HepG2 (cell line): ENCODE measurements at regions not wholly inside any gene's neighbourhood (a gene's known extent, or its start where the extent isn't known, plus 50 kb on each side); places are given as distances from the start of the nearest gene placed in this dataset.

Source experiments
- ATAC-seq: fragments of 200-7000 bp; cut with Tn5 transposase; 3 replicates; pipeline ENCODE4 v1.9.1; 2020; ENCODE audit warnings: mild to moderate bottlenecking, moderate library complexity
- BruUV-seq: library from RNA; stranded (reverse); fragments of 400-500 nt; replicated peaks from 2 replicates; lab custom pipeline; 2021; lab: Mats Ljungman, UMichigan
- CTCF ChIA-PET: fragments of 300-600 bp; formaldehyde crosslinking; extraction: SDS; loops from one replicate; lab custom pipeline; 2021; ENCODE audit warnings: low total read pairs, inconsistent platforms, low intra/inter-chr PET ratio; lab: Yijun Ruan, JAX
- POLR2A ChIA-PET: fragments of 350-600 bp; sonication (Branson Sonifier 250); formaldehyde crosslinking; loops from one replicate; lab custom pipeline; 2020; ENCODE audit warnings: antibody characterized with exemption, inconsistent platforms; lab: Yijun Ruan, JAX
- DNase-seq: peaks from one replicate; pipeline ENCODE4 v3.0.0-alpha.2; 2015; ENCODE audit warnings: low spot score
- FAIRE-seq: peaks from 3 replicates; lab custom pipeline; 2011; peaks lifted over from hg19 to GRCh38; lab: Jason Lieb, UNC
- H2AFZ ChIP-seq: one replicate; pipeline ENCODE4 v1.6.1; 2011; ENCODE audit warnings: low read length, inconsistent platforms
- H3K27ac ChIP-seq: fragments of 300-600 bp; 3 replicates; pipeline ENCODE4 v1.8.0; 2011; ENCODE audit warnings: mixed run types, mild to moderate bottlenecking, mixed read lengths, low read length, inconsistent platforms; ENCODE audit not compliant: insufficient read depth; ENCODE audit errors: extremely low read length
- H3K27me3 ChIP-seq, 2 experiments: fragments of 200-600 bp in 1 of 2; 2 replicates in 1 of 2; 3 replicates in 1 of 2; pipeline versions ENCODE4 v1.6.0 to v1.8.0; 2011; ENCODE audit warnings: low read length in 2 of 2, mild to moderate bottlenecking in 2 of 2, moderate library complexity in 2 of 2, inconsistent platforms in 1 of 2; ENCODE audit not compliant: insufficient read depth in 2 of 2, control insufficient read depth in 1 of 2
- H3K36me3 ChIP-seq, 2 experiments: fragments of 200-600 bp in 1 of 2; replicated peaks in 1 of 2; 2 replicates in 1 of 2; 3 replicates in 1 of 2; pipeline versions ENCODE4 v1.5.1 to v1.8.0; 2011; ENCODE audit warnings: low read length in 2 of 2, inconsistent platforms in 1 of 2; ENCODE audit not compliant: insufficient read depth in 2 of 2, control insufficient read depth in 1 of 2
- H3K4me1 ChIP-seq: 2 replicates; pipeline ENCODE4 v1.5.1; 2012; ENCODE audit warnings: low read length, inconsistent platforms; ENCODE audit not compliant: insufficient read depth
- H3K4me2 ChIP-seq: 2 replicates; pipeline ENCODE4 v1.6.0; 2011; ENCODE audit warnings: low read depth, low read length, inconsistent platforms
- H3K4me3 ChIP-seq, 3 experiments: fragments of 200-600 bp in 1 of 3; sonication (generic), shearing (Covaris generic) in 1 of 3; replicated peaks in 1 of 3; 2 replicates each; pipeline ENCODE4 v1.5.1; 2011 to 2016; ENCODE audit warnings: low read length in 3 of 3, inconsistent platforms in 2 of 3, low read depth in 2 of 3, mild to moderate bottlenecking in 2 of 3, control low read depth in 1 of 3, mixed read lengths in 1 of 3; ENCODE audit not compliant: insufficient read depth in 1 of 3
- H3K79me2 ChIP-seq: one replicate; pipeline ENCODE4 v1.6.1; 2011; ENCODE audit warnings: low read length, inconsistent platforms; ENCODE audit not compliant: insufficient read depth
- H3K9ac ChIP-seq: 2 replicates; pipeline ENCODE4 v1.6.0; 2011; ENCODE audit warnings: mild to moderate bottlenecking, low read depth, low read length, inconsistent platforms; ENCODE audit not compliant: insufficient read depth
- H3K9me3 ChIP-seq: 2 replicates; pipeline ENCODE4 v1.5.1; 2012; ENCODE audit warnings: mild to moderate bottlenecking, low read length
- H4K20me1 ChIP-seq: 2 replicates; pipeline ENCODE4 v1.6.0; 2011; ENCODE audit warnings: inconsistent platforms, mild to moderate bottlenecking, low read length, moderate library complexity; ENCODE audit not compliant: insufficient read depth
- AHR ChIP-seq: IDR thresholded peaks from 2 replicates; pipeline ENCODE4 v1.6.1; 2018; ENCODE audit warnings: missing genetic modification reagents, missing compliant biosample characterization
- RXRA ChIP-seq: sonication (generic); formaldehyde crosslinking; IDR thresholded peaks from 2 replicates; pipeline ENCODE4 v1.5.1; 2020; ENCODE audit warnings: missing genetic modification reagents
- ZFP36 ChIP-seq: fragments of 150-350 bp; IDR thresholded peaks from 2 replicates; pipeline ENCODE4 v1.6.1; 2018; ENCODE audit warnings: borderline replicate concordance, low read length, low read depth; ENCODE audit not compliant: partially characterized antibody
- ZIK1 ChIP-seq: sonication (generic); formaldehyde crosslinking; IDR thresholded peaks from 2 replicates; pipeline ENCODE4 v1.5.0; 2020; ENCODE audit warnings: mild to moderate bottlenecking, low read depth, missing genetic modification reagents, borderline replicate concordance
- ZNF17 ChIP-seq: sonication (generic); formaldehyde crosslinking; IDR thresholded peaks from 2 replicates; pipeline ENCODE4 v1.5.0; 2020; ENCODE audit warnings: mild to moderate bottlenecking, missing genetic modification reagents
- ZNF264 ChIP-seq: sonication (generic); formaldehyde crosslinking; IDR thresholded peaks from 2 replicates; pipeline ENCODE4 v1.4.0; 2020; ENCODE audit warnings: missing genetic modification reagents
- ZNF3 ChIP-seq: IDR thresholded peaks from 2 replicates; pipeline ENCODE4 v1.7.0; 2017; ENCODE audit warnings: inconsistent platforms
- ZNF598 ChIP-seq: sonication (generic); formaldehyde crosslinking; IDR thresholded peaks from 2 replicates; pipeline ENCODE4 v1.5.1; 2020; ENCODE audit warnings: mild to moderate bottlenecking, missing genetic modification reagents, borderline replicate concordance
- ZNF615 ChIP-seq: sonication (generic); formaldehyde crosslinking; IDR thresholded peaks from 2 replicates; pipeline ENCODE4 v1.5.0; 2020; ENCODE audit warnings: mild to moderate bottlenecking, missing genetic modification reagents, borderline replicate concordance
- ZNF670 ChIP-seq: sonication (generic); formaldehyde crosslinking; IDR thresholded peaks from 2 replicates; pipeline ENCODE4 v1.8.0; 2022; ENCODE audit warnings: mild to moderate bottlenecking, missing genetic modification reagents, borderline replicate concordance
- ZNF775 ChIP-seq: sonication (generic); formaldehyde crosslinking; IDR thresholded peaks from 2 replicates; pipeline ENCODE4 v1.4.0; 2020; ENCODE audit warnings: missing genetic modification reagents, mild to moderate bottlenecking, moderate library complexity, borderline replicate concordance
- WGBS: methylation state at CpG from one replicate; pipeline ENCODE4 v1.1.6; 2017; ENCODE audit warnings: low lambda C conversion rate; 5-methylcytosine and 5-hydroxymethylcytosine counted together
- in situ Hi-C: cut with HindIII; loops from 2 replicates; pipeline ENCODE4 v1.10.0; 2017; ENCODE audit warnings: low pct_unique_long_range_greater_than_20kb; ENCODE audit not compliant: extremely low pct_ligation_motif_present
- intact Hi-C: fragments of 100-400 bp; cut with micrococcal nuclease; formaldehyde crosslinking; loops from one replicate; pipeline ENCODE4 v1.10.0; 2022; ENCODE audit not compliant: unreplicated experiment
- TF ChIP-seq, protein P1 (sequence below): sonication (generic); formaldehyde crosslinking; IDR thresholded peaks from 2 replicates; pipeline ENCODE4 v1.4.0; 2020; ENCODE audit warnings: mild to moderate bottlenecking, low read depth, missing genetic modification reagents
- TF ChIP-seq, protein P2 (sequence below): sonication (generic); formaldehyde crosslinking; IDR thresholded peaks from 2 replicates; pipeline ENCODE4 v1.4.0; 2020; ENCODE audit warnings: missing genetic modification reagents, mild to moderate bottlenecking, borderline replicate concordance
- TF ChIP-seq, protein P3 (sequence below): sonication (generic); formaldehyde crosslinking; IDR thresholded peaks from 2 replicates; pipeline ENCODE4 v1.4.0; 2020; ENCODE audit warnings: mild to moderate bottlenecking, missing genetic modification reagents
- TF ChIP-seq, protein P4 (sequence below): sonication (generic); formaldehyde crosslinking; IDR thresholded peaks from 2 replicates; pipeline ENCODE4 v1.4.0; 2020; ENCODE audit warnings: mild to moderate bottlenecking, missing genetic modification reagents

DNA sequence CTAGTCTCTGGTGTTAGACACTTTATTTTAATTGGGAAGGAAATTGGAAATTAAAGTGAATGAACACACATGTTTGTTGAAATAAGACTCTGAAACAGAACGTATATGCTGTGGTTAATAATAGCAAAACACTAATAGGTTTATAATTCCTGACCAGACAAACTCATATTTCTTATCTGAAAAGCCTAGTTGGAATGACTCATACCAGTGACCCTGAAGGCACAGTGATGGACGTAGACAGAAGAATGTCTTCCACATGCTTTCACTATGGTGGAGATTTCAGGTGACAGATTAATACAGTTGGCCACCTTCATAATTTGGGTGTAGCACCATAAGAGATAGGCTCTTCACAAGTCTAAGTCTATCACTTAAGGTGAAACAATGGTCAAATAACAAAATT, 83.0 kb upstream of the COL11A1 start (continued):
- TF ChIP-seq, protein P1, sequence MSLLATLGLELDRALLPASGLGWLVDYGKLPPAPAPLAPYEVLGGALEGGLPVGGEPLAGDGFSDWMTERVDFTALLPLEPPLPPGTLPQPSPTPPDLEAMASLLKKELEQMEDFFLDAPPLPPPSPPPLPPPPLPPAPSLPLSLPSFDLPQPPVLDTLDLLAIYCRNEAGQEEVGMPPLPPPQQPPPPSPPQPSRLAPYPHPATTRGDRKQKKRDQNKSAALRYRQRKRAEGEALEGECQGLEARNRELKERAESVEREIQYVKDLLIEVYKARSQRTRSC (CRISPR knock-in tag) = no peak
- no peak for TF ChIP-seq ZFP36

DNA sequence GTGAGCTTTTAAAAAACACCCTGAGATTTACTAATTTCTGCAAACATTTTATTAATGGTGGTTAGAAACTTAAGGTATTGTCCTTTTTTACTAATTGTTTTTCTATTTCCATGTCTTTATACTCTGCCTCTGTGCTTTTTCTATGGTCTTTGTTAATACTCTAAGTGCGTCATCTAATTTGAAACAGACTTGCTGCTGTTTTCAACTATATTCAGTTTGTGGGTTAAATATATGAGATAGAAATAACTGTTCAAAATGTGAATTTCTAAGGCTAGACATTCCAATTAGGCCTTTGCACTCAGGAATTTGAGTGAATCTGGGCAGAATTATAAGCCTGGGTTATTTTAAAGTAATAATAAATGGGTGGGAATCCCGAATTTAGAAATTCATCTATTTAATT, 82.4 kb upstream of the COL11A1 start:
- no peaks in the 10 kb centered on the region for H3K36me3 ChIP-seq
- ATAC-seq (no peak), DNase-seq (no peak), FAIRE-seq (no peak)
- POLR2A ChIA-PET = no interaction called here
- intact Hi-C loops = no loop called here
- no peaks in the 10 kb centered on the region for H3K4me1 ChIP-seq
- no peaks in the 10 kb centered on the region for H4K20me1 ChIP-seq
- H3K27ac ChIP-seq = no peak overlapping the region
- no peak overlapping the region for H3K4me2 ChIP-seq
- H3K4me3 ChIP-seq = no peak overlapping the region
- H3K9me3 ChIP-seq = no peaks in the 10 kb centered on the region
- CTCF ChIA-PET = no interaction called here
- H3K27me3 ChIP-seq = no peaks in the 10 kb centered on the region
- BruUV-seq = no TSS peak
- no peak overlapping the region for H3K9ac ChIP-seq
- H3K79me2 ChIP-seq = no peaks in the 10 kb centered on the region
- in situ Hi-C loops = no loop called here
- WGBS = 29% methylated on average over 2 of the region's 2 CpGs
- H2AFZ ChIP-seq = no peak overlapping the region
- TF ChIP-seq ZNF17 (CRISPR knock-in tag) (no peak), ZNF670 (CRISPR knock-in tag) (no peak), ZNF598 (CRISPR knock-in tag) (no peak), ZIK1 (no peak), ZNF3 (no peak), RXRA (CRISPR knock-in tag) (no peak), ZNF264 (CRISPR knock-in tag) (no peak), ZNF775 (CRISPR knock-in tag) (no peak), AHR (CRISPR knock-in tag) (no peak), ZNF615 (CRISPR knock-in tag) (no peak)
- TF ChIP-seq, protein P2, sequence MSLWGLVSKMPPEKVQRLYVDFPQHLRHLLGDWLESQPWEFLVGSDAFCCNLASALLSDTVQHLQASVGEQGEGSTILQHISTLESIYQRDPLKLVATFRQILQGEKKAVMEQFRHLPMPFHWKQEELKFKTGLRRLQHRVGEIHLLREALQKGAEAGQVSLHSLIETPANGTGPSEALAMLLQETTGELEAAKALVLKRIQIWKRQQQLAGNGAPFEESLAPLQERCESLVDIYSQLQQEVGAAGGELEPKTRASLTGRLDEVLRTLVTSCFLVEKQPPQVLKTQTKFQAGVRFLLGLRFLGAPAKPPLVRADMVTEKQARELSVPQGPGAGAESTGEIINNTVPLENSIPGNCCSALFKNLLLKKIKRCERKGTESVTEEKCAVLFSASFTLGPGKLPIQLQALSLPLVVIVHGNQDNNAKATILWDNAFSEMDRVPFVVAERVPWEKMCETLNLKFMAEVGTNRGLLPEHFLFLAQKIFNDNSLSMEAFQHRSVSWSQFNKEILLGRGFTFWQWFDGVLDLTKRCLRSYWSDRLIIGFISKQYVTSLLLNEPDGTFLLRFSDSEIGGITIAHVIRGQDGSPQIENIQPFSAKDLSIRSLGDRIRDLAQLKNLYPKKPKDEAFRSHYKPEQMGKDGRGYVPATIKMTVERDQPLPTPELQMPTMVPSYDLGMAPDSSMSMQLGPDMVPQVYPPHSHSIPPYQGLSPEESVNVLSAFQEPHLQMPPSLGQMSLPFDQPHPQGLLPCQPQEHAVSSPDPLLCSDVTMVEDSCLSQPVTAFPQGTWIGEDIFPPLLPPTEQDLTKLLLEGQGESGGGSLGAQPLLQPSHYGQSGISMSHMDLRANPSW = no peak
- TF ChIP-seq, protein P3, sequence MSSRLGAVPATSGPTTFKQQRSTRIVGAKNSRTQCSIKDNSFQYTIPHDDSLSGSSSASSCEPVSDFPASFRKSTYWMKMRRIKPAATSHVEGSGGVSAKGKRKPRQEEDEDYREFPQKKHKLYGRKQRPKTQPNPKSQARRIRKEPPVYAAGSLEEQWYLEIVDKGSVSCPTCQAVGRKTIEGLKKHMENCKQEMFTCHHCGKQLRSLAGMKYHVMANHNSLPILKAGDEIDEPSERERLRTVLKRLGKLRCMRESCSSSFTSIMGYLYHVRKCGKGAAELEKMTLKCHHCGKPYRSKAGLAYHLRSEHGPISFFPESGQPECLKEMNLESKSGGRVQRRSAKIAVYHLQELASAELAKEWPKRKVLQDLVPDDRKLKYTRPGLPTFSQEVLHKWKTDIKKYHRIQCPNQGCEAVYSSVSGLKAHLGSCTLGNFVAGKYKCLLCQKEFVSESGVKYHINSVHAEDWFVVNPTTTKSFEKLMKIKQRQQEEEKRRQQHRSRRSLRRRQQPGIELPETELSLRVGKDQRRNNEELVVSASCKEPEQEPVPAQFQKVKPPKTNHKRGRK (CRISPR knock-in tag) = no peak
- TF ChIP-seq, protein P4, sequence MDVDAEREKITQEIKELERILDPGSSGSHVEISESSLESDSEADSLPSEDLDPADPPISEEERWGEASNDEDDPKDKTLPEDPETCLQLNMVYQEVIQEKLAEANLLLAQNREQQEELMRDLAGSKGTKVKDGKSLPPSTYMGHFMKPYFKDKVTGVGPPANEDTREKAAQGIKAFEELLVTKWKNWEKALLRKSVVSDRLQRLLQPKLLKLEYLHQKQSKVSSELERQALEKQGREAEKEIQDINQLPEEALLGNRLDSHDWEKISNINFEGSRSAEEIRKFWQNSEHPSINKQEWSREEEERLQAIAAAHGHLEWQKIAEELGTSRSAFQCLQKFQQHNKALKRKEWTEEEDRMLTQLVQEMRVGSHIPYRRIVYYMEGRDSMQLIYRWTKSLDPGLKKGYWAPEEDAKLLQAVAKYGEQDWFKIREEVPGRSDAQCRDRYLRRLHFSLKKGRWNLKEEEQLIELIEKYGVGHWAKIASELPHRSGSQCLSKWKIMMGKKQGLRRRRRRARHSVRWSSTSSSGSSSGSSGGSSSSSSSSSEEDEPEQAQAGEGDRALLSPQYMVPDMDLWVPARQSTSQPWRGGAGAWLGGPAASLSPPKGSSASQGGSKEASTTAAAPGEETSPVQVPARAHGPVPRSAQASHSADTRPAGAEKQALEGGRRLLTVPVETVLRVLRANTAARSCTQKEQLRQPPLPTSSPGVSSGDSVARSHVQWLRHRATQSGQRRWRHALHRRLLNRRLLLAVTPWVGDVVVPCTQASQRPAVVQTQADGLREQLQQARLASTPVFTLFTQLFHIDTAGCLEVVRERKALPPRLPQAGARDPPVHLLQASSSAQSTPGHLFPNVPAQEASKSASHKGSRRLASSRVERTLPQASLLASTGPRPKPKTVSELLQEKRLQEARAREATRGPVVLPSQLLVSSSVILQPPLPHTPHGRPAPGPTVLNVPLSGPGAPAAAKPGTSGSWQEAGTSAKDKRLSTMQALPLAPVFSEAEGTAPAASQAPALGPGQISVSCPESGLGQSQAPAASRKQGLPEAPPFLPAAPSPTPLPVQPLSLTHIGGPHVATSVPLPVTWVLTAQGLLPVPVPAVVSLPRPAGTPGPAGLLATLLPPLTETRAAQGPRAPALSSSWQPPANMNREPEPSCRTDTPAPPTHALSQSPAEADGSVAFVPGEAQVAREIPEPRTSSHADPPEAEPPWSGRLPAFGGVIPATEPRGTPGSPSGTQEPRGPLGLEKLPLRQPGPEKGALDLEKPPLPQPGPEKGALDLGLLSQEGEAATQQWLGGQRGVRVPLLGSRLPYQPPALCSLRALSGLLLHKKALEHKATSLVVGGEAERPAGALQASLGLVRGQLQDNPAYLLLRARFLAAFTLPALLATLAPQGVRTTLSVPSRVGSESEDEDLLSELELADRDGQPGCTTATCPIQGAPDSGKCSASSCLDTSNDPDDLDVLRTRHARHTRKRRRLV = no peak
